Kidney glomerular epithelial cell (primary cell): ENCODE measurements at regions not wholly inside any gene's neighbourhood (a gene's known extent, or its start where the extent isn't known, plus 50 kb on each side); places are given as distances from the start of the nearest gene placed in this dataset.

Experiments
- DNase-seq: peaks from one replicate; lab custom pipeline; 2025; lab: John Stamatoyannopoulos, UW

DNA sequence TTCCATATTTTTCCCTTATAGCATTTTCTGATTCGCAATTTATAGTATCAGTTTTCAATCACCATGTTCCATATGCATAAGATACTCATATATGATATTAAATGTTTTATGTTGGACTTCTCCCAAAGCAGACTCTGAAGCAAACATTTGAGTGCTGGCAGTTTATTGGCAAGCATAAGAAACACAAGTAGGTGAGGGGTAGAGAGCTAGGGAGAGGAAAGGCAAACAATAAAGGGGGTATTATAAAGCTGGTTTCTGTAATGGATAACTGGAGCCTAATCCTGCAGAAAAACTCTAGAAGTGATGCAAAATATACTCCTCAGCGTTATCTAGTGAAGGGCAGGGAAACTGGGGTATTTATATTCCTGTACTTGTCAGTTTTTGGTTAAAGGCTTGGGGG is 491.5 kb upstream of the TGFBR2 start:
- DNase-seq = no peak

DNA sequence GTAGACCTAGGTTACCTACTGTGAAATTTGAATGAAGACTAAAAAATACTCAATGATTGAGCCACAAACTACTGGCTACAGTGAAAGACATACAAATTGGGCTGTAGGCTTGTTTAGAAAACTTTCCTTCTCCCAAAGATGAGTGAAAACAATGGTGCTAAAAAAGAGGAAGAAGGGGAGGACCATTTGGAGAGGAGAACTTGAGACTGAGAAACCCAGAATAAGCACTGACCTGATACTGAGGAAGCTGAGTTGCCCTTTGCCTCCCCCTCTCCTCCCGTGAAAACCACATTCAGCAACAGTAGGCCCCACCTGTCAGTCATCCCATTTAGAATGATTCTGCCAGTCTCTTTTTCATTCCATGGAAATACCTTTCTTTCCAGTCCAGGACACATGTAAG is 484.0 kb upstream of the TGFBR2 start:
- DNase-seq = no peak

DNA sequence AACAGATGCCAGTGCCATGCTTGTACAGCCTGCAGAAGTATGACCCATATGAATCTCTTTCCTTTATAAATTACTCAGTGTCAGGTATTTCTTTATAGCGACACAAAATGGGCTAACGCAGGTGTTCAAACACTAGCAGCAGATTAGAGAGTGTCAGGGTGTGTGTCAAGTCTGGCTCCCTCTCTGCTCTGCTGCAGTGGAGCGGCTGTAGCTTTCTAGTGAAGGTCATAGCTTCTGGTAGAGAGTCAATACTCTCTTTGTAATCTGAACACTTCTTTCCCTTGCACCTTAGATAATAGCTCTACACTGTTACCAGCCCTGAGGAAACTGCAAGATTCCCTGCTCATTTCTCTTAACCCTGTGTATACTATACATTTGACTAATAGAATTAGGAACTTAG is 483.2 kb upstream of the TGFBR2 start:
- DNase-seq = no peak

GRCh38 chr3:30123755-30124154 is 482.6 kb upstream of the TGFBR2 start:
- DNase-seq = no peak

DNA sequence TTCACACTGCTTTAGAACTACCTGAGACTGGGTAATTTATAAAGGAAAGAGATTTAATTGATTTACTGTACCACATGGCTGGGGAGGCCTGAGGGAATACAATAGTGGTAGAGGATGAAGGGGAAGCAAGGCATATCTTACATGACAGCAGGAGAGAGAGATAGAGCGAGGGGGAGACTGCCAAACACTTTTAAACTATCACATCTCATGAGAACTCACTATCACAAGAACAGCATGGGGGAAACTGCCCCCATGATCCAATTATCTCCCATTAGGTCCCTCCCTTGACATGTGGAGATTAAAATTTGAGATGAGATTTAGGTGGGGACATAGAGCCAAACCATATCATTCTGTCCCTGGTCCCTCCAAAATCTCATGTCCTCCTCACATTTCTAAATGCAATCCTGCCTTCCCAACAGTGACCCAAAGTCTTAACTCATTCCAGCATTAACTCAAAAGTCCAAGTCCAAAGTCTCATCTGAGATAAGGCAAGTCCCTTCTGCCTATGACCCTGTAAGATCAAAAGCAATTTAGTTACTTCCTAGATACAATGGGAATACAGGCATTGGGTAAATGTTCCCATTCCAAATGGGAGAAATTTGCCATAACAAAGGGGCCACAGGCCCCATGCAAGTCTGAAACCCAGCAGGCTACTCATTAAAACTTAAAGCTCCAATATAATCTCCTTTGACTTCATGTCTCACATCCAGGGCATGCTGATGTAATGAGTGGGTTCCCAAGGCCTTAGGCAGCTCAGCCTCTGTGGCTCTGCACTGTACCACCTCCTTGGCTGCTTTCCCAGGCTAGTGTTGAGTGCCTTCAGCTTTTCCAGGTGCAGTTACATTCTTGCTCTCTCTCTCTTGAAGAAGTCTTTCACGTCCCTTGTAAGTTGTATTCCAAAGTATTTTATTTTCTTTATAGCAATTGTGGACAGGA is 481.7 kb upstream of the TGFBR2 start:
- DNase-seq = peak; percentile 1

- no peak for DNase-seq
Observed at GRCh38 chr3:30129765-30130164, 476.6 kb upstream of the TGFBR2 start.

GRCh38 chr3:30130391-30130790 is 476.0 kb upstream of the TGFBR2 start:
- DNase-seq = no peak

DNA sequence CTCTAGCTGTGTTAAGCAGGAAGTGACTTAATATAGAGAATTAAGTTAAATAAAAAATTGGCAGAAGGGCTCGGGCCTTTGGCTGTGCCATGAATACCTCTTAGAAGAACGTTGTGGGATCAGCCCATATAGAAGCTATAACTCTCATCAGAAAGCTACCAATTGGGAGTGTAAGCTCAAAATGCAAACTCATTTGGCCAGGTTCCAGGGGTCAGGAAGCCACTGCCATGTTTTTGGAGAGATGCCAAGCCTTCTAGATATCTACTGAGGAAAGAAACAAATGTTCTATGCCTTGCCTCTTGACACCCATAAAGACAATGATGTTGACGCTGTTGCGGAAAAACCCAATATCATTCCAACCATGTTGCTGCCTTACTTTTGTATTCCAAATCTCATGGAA is 475.2 kb upstream of the TGFBR2 start:
- DNase-seq = no peak

DNA sequence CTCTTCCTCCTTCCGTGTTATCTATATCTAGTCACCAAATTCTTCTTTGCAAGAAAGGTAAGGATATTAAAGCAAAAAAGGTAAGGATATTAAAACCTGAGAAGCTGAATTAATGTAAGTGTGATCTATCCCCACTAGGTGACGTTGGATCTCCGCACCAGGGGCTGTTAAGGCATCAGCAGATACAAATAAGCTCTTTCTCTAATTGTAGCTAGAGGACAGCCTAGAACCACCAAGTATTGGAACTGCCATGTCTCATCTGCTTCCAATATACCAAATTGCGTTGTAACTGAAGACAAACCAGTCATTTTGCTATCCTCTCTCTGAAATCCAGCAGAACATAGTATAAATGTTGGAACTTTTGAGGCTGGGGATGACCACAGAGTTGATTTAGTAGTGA is 471.2 kb upstream of the TGFBR2 start:
- no peak for DNase-seq

GRCh38 chr3:30139283-30139682 is 467.1 kb upstream of the TGFBR2 start:
- DNase-seq = no peak

- no peak for DNase-seq
Observed at GRCh38 chr3:30140356-30141075, 465.9 kb upstream of the TGFBR2 start.

DNA sequence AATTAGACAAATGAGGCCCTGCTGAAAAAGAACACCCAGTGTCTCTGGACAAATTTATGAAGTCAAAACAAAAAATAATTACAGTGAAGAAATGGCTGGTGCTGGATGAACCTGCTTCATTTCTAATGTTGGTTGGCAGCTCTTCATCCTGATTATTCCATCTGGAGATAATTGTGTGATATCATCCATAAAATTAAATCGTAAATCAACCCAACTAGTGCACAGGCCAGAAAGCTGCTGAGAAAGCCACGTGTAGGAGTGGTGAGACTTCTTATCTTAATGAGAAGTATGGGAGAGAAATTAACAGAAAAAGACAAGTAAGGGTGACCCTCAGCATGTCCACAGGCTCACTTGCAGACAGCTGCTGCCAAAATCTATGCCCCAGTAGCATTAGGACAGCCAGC is 465.2 kb upstream of the TGFBR2 start:
- no peak for DNase-seq

DNA sequence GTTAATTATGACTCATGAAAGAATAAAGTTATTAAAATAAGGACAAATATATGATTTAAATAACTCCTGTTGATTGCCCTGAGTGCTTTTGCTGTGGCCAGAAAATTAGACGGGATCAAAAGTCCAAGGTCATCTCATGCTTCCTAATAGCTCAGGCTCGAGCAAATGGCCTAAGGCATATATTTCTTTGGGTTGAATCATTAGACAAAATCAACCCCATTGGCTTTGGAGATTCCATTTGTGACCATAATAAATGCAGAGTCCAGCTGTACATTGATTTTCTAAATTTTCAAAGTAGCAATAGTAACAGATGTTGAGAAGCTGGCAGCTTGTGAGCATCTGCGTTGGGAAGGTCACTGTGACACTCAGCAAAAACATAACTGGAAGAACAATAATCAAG is 464.5 kb upstream of the TGFBR2 start:
- no peak for DNase-seq

DNA sequence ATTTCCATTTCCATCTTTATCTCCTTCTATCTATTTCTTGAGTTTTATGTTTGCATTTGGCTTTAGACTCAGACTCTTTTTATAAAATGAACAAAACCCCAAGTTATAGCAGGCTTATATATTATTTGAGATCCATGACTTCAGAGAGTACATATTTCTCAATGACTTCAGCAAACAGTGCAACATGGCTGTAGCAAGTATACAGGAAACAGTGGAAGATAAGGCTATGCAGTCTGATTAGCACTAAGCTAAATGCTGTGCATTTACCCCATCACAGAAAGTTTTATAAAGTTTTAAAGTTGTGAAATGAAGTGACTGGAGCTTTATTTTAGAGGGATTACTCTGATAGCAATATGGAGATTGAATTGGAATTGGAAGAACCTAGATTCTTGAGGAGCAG is 463.5 kb upstream of the TGFBR2 start:
- DNase-seq = no peak

DNA sequence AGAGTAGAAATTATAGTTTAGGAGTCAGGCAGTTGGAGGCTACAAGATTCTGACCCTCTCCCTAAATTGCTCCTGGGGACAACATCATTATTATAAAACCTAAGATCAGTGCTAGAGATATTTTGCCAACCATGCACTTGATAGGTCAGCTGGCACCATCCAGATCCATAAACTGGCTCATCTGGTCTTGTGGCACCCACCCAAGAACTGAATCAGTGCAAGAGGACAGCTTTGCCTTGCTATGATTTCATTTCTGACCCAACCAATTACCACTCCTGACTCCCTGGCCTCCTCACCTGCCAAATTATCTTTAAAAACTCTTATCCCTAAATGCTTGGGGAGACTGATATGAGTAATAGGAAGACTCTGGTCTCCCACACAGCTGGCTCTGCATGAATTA is 461.1 kb upstream of the TGFBR2 start:
- DNase-seq = no peak

- DNase-seq = no peak
Observed at GRCh38 chr3:30146978-30147377, 459.4 kb upstream of the TGFBR2 start.

GRCh38 chr3:30154853-30155252 is 451.5 kb upstream of the TGFBR2 start:
- DNase-seq = no peak

DNA sequence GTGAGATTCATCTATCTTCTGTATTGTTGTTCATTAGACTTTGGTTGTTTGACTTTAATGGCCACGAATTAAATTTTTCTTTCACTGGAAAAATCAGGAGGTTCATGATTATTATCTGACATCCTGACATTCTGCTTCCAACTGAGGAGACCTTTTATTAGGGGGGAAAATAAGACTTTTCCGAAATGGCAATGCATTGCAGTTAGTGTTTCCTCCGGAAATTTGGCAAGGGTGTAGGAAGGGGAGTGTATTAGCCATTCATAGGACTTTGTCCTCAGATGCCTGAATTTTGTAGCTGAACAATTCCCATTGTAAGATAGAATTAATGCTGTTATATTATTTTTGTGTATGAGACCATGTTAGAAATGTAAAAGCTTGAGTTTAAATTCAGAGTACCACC is 450.6 kb upstream of the TGFBR2 start:
- no peak for DNase-seq

DNA sequence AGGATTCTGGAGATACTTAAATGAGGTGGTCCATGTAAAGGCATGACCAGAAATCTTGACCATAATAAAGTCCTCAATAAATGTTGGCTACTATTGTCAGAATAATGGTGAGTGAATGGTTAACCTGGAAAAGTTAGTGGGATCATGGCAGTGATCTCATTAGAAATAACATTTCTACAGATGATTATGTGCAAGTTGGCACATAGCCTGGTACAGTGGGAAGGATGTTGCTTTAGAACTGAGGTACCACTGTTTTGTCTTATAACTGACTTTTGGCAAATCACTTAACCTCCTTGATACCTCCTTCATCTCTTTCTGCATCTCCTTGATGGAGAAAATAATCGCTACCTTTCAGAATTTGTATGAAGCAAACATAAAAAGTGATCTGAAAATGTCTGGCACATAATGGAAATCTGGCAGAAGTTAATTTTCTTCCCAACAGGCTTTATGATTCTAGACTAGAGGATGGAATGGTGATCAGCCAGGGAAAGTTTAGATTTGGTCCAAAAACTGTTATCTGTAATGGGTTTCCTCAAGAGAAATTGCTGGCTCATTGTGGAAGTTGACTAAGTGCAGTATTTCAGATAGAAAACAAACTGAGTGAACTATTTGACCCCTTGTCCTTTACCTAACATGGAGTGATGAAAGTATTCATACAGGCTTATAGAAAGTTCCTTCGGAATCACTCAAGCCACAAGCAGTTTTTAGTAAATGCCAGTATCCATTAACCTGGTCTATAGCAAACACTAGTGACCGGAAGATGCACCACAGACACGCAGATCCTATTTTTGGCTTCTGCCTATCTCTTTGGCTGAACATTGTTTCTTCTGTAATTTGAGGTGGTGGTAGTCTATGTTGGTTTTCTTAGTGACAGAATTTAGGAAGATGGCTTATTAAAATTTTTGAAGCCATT is 449.6 kb upstream of the TGFBR2 start:
- peak; percentile 46 for DNase-seq

- no peak for DNase-seq
Observed at GRCh38 chr3:30161375-30161774, 445.0 kb upstream of the TGFBR2 start.

GRCh38 chr3:30162579-30162978 is 443.8 kb upstream of the TGFBR2 start:
- peak; percentile 58 for DNase-seq

DNA sequence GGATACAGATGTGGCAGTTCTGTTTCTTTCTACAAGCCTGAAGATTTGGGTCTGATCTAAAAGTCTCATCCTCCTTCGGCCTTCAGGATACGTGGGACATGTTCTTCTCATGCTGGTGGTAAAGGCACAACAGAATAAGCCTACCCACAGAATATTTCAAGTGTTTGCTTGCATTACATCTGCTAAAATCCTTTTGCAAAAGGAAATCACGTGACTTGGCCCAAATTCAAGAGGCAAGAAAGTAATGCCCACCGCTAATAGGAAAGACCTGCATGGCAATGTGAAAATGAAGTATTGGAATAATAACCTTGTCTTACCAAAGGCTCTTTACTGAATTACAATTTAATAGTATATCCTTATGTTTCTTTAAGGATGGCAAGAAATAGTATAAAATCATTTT is 439.9 kb upstream of the TGFBR2 start:
- DNase-seq = no peak
